ENCODE measurements at regions not wholly inside any gene's neighbourhood (a gene's known extent, or its start where the extent isn't known, plus 50 kb on each side); places are given as distances from the start of the nearest gene placed in this dataset.

DNA sequence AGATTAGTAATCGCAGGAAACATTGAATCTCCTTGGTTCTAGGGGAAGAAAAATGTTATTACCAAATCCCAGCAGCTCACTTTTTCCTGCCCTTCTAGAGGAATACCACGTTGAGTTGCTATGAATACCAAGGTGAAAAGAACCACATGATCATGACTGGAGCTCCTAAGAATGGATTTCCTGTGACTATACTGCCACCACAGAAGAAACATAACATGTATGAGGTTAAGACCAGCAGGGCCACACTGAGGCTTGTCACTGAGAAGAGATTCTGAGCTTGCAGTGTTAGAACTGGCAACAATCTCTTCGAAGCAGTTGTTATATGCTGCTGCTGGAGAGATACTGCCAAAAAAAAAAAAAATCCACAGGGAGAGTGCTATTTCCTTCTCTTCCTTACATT, 1235.3 kb downstream of the FSTL5 start:
- DNase-seq (ENCODE audit: low read depth in 2 of 2), result no peak

DNA sequence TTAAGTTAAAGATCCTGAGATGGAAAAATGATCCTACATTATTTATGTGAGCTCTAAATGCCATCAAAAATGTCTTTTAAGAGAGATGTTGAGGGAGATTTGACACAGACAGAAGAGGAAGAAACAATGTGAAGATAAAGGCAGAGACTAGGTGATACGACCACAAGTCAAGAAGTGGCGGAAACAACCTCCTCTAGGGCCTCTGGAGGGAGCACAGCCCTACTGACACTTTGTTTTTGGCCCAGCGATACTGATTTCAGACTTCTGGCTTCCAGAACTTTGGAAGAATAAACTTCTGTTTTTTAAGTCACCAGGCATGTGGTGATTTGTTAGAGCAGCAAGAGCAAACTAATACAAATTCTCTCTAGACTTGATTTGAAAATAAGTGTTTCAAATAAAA, 1216.1 kb downstream of the FSTL5 start:
- DNase-seq (ENCODE audit: low read depth in 2 of 2), result no peak

GRCh38 chr4:160956875-160957274, 1206.9 kb downstream of the FSTL5 start:
- no peak for DNase-seq (ENCODE audit: low read depth in 2 of 2)

DNA sequence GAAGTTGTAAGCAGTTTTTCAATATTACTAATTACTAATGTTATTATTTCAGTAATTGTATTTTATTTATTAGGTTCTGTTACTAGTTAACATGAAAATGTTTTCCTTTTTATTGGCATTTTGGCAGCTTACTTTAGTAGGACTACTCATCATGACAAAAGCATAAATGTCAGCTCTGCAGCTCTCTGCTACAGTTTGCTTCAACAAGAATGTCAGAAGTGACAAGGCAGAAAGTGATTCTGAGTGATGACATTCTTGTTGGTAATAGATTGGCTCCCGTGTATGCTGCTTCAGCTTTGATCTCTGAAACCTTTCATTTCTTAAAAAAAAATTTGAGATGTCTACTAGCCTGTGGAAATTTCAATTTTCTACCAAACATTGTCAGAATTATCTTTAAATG, 1193.9 kb downstream of the FSTL5 start:
- DNase-seq (ENCODE audit: low read depth in 2 of 2), result no peak

DNA sequence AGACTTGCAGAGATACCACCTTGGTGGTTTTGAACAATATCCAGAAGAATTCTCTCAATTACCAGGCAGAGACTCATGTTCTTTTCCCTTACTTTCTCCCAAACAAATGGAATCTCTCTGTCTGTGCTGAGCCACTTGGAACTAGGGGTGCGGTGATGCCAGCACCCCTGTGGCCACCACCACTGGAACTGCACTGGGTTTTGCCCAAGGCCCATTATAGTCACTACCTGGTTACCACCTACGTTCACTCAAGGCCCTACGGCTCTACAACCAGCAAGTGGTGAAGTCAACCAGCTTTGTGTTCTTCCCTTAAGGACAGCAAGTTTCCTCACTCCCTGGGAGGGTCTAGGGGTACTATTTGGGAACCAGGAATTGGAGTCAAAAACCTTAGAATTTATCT, 1183.7 kb downstream of the FSTL5 start:
- DNase-seq (ENCODE audit: low read depth in 2 of 2), result no peak

DNA sequence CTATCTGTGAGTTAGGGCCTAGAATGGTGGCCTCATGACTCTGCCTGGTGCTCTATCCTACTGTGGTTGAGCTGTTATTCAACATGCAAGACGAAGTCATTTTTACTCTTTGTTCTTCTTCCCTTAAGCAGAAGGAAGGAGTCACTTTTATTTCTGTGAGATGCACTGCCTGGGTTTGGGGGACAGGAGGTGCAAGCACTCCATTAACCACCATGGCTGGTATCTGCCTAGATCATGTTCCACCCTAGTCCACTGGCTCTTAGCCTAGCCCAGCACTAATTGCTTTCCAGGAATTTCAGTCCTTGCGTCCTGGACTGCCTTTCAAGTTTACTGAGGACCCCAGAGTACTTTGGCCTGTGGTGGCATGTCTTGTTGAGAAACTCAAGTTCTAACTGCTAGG, 1182.7 kb downstream of the FSTL5 start:
- no peak for DNase-seq (ENCODE audit: low read depth in 2 of 2)

- DNase-seq (ENCODE audit: low read depth in 2 of 2), result no peak
Observed at GRCh38 chr4:160983035-160983434, 1180.8 kb downstream of the FSTL5 start.

- no peak for DNase-seq (ENCODE audit: low read depth in 2 of 2)
Observed at GRCh38 chr4:161002386-161002785, 1161.4 kb downstream of the FSTL5 start.

DNA sequence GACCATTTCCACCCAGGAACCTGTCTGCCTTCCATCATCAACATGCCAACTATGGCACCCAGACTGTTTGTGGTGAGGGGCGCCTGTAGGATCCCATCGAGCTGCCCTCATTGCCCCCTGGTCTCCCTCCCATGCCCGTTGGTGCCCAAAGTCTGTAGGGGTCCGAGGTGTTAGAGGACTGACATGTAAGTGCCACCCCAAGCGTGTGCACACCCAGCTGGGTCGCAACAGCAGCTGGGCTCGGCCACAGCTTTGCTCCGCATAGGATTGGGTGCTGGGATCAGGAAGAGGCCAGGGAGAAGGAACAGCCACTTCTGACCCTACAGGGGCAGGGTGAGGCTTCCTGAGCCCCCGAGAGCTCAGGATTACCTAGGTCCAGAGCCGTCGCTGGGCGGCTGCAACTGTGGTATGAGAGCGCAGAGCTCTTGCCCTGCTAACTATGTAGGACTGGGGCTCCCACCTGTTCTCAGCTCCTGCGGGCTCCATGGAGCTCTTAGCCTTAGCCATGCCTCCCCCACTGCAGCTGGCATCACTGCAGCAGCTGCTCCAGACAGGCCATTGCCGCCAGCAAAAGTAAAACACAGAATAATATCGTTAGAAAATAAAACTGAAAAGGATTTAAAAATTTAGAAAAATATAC, 1160.3 kb downstream of the FSTL5 start:
- no peak for DNase-seq (ENCODE audit: low read depth in 2 of 2)

DNA sequence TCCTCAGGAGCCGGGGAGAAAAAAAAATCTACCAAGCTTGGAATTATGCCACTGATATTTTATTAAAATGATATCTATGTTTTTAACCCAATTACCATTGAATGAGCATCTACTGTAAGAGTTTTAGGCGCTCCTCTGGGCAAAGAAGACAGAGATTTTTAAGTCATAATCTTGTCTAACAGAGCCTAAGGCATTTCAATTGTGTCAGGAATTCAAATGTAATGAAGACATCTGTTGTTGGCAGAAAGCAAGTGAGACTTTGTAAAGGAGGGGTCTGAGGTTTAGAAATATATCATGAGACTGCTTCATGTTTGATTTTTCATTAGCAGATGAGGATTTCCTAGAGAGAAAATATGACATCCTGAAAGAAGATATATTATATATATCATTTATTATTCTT, 1158.1 kb downstream of the FSTL5 start:
- DNase-seq (ENCODE audit: low read depth in 2 of 2), result no peak

DNA sequence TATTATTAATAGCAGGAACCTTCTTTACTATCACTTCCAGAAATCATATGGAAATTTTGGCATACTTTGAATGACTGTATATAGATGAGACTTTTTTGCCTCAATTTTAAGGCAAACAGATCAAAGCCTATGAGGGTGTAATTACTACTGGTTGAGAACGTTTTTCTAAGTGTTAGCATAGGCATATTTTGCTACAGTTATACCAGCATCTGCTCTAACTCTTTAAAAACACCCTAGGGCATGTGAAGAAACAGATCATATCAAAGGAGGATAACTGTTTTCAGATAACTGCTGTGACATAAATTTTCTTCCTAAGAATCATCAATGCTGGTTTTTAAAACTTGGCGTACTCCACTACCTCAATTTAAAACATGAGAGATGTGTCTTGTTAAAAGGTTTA, 1155.3 kb downstream of the FSTL5 start:
- DNase-seq (ENCODE audit: low read depth in 2 of 2), result no peak

DNA sequence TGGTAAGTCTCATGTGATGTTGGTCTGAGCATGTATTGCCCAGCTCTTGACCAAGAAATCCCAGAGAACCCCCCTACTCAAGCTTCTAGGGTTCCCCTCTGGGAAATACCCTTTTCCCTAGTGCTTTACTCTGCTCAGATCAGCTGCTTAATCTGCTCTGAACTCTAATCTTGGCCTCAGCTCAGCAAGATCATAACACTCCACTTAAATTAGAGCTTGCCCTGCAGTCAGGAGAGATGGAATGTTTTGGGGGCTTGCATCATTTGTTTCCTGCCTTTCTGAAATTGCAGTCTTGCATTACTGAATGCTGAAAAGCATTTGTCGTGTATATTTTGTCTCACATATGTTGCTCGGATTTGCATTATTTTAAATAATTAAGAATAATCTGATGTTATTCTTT, 1153.6 kb downstream of the FSTL5 start:
- DNase-seq (ENCODE audit: low read depth in 2 of 2), result no peak
